RWPE2 (cell line): ENCODE measurements at regions not wholly inside any gene's neighbourhood (a gene's known extent, or its start where the extent isn't known, plus 50 kb on each side); places are given as distances from the start of the nearest gene placed in this dataset.

Experiments used
- ATAC-seq: fragments of 200-7000 bp; cut with Tn5 transposase; 3 replicates; pipeline ENCODE4 v1.9.1; 2021; ENCODE audit warnings: low read depth
- DNase-seq: peaks from one replicate; pipeline ENCODE4 v3.0.0-alpha.2; 2020; ENCODE audit warnings: low spot score
- H3K27ac ChIP-seq: fragments of 450-650 bp; 2 replicates; pipeline ENCODE4 v1.5.1; 2017; ENCODE audit warnings: mild to moderate bottlenecking; ENCODE audit not compliant: poor library complexity, severe bottlenecking
- H3K27me3 ChIP-seq: fragments of 250-450 bp; sonication (Bioruptor Pico); 2 replicates; pipeline ENCODE4 v1.5.1; 2021; ENCODE audit warnings: mild to moderate bottlenecking, moderate library complexity; ENCODE audit not compliant: insufficient read depth, poor library complexity, severe bottlenecking
- H3K36me3 ChIP-seq: fragments of 250-450 bp; sonication (Bioruptor Pico); 2 replicates; pipeline ENCODE4 v1.5.1; 2020; ENCODE audit warnings: low read depth, mild to moderate bottlenecking, moderate library complexity
- H3K4me1 ChIP-seq: fragments of 250-450 bp; sonication (Bioruptor Pico); 2 replicates; pipeline ENCODE4 v1.5.1; 2021; ENCODE audit warnings: mild to moderate bottlenecking, moderate library complexity; ENCODE audit not compliant: insufficient read depth, poor library complexity, severe bottlenecking
- H3K4me3 ChIP-seq: fragments of 250-450 bp; sonication (Bioruptor Pico); 2 replicates; pipeline ENCODE4 v1.5.1; 2021; ENCODE audit warnings: mild to moderate bottlenecking, moderate library complexity; ENCODE audit not compliant: severe bottlenecking
- H3K9me3 ChIP-seq: fragments of 250-450 bp; sonication (Bioruptor Pico); 2 replicates; pipeline ENCODE4 v1.5.1; 2021; ENCODE audit warnings: mild to moderate bottlenecking, moderate library complexity; ENCODE audit not compliant: severe bottlenecking
- TF ChIP-seq, protein P1 (sequence below): fragments of 450-650 bp; IDR thresholded peaks from one replicate; pipeline ENCODE4 v1.5.1; 2017; ENCODE audit warnings: mild to moderate bottlenecking, moderate library complexity; ENCODE audit not compliant: poor library complexity, severe bottlenecking

DNA sequence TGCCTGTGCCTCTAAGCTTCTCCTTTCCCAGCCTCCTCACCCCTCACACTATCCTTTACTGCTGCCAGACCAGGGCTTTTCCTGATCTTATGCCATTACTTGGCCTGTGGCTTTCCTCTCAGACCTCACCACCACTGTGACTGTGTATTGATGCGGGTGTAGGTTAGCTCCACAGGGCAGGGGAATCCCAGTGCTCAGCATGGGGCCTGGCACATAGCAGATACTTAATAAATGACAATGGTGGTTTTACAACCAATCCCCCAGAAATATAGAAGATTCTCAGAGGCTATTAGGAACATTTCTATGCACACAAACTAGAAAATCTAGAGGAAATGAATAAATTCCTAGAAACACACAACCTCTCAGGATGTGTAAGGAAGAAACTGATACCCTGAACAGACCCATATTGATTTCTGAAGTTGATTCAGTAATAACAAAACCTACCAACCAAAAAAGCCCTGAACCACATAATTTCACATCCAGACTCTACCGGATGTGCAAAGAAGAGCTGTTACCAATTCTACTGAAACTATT, 129.6 kb upstream of the QRFPR start:
- Histone ChIP-seq H3K9me3 (no peaks in the 10 kb centered on the region), H3K27me3 (no peaks in the 10 kb centered on the region), H3K4me1 (no peaks in the 10 kb centered on the region), H3K36me3 (no peaks in the 10 kb centered on the region), H3K27ac (no peak overlapping the region), H3K4me3 (no peak overlapping the region)
- ATAC-seq (no peak), DNase-seq (no peak)
- TF ChIP-seq, protein P1, sequence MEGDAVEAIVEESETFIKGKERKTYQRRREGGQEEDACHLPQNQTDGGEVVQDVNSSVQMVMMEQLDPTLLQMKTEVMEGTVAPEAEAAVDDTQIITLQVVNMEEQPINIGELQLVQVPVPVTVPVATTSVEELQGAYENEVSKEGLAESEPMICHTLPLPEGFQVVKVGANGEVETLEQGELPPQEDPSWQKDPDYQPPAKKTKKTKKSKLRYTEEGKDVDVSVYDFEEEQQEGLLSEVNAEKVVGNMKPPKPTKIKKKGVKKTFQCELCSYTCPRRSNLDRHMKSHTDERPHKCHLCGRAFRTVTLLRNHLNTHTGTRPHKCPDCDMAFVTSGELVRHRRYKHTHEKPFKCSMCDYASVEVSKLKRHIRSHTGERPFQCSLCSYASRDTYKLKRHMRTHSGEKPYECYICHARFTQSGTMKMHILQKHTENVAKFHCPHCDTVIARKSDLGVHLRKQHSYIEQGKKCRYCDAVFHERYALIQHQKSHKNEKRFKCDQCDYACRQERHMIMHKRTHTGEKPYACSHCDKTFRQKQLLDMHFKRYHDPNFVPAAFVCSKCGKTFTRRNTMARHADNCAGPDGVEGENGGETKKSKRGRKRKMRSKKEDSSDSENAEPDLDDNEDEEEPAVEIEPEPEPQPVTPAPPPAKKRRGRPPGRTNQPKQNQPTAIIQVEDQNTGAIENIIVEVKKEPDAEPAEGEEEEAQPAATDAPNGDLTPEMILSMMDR: no peak

- Histone ChIP-seq H3K9me3 (no peaks in the 10 kb centered on the region), H3K36me3 (no peaks in the 10 kb centered on the region), H3K27ac (no peak overlapping the region), H3K4me3 (no peak overlapping the region), H3K4me1 (no peaks in the 10 kb centered on the region), H3K27me3 (no peaks in the 10 kb centered on the region)
- ATAC-seq (no peak), DNase-seq (no peak)
- TF ChIP-seq, protein P1: no peak
Observed at GRCh38 chr4:121485190-121485804, 104.5 kb upstream of the QRFPR start.

DNA sequence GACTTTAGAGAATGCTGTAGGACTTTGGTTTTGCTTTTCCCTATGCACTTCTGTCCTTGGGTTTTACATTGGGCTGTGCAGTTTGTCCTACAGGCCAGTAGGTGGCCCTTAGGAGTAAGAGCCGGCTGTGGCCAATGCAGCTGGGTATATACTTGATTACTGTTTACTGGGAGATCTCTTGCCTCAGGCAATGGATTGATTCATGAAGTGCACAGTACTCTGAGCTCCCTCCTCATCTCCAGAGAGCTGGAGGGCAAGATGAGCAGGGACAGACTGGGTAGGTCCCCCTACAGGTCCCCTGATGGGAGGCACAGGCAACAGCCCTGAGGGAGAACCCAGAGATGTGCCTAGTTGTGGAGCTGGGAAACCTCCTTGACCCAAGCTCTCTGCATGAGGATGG, 103.8 kb upstream of the QRFPR start:
- Histone ChIP-seq H3K9me3 (no peaks in the 10 kb centered on the region), H3K4me1 (no peaks in the 10 kb centered on the region), H3K27me3 (no peaks in the 10 kb centered on the region), H3K36me3 (no peaks in the 10 kb centered on the region), H3K27ac (no peak overlapping the region), H3K4me3 (no peak overlapping the region)
- DNase-seq: no peak
- TF ChIP-seq, protein P1: peak; percentile 71
- peak; percentile 82 for ATAC-seq

DNA sequence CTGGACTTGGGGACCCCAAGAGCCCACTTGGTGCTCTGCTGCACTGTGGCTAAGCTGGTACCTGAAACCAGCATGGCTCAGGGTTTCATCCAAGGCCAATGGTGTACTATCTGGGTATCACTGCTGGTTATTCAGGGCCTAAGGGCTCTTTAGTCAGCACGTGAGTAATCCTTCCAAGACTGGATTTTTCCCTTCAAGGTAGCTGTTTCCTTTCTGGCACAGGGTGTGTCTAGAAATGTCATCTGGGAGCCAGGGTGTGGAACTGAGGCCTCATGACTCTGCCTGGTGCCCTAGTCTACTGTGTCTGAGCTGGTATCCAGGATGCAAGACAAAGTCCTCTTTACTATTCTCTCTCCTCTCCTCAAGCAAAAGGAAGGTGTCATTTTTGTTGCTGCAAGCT, 99.0 kb upstream of the QRFPR start:
- DNase-seq (no peak), ATAC-seq (peak; percentile 84)
- no peaks in the 10 kb centered on the region for H3K27me3 ChIP-seq
- no peak overlapping the region for H3K4me3 ChIP-seq
- no peaks in the 10 kb centered on the region for H3K4me1 ChIP-seq
- H3K36me3 ChIP-seq: no peaks in the 10 kb centered on the region
- no peaks in the 10 kb centered on the region for H3K9me3 ChIP-seq
- TF ChIP-seq, protein P1: no peak
- H3K27ac ChIP-seq: no peak overlapping the region

DNA sequence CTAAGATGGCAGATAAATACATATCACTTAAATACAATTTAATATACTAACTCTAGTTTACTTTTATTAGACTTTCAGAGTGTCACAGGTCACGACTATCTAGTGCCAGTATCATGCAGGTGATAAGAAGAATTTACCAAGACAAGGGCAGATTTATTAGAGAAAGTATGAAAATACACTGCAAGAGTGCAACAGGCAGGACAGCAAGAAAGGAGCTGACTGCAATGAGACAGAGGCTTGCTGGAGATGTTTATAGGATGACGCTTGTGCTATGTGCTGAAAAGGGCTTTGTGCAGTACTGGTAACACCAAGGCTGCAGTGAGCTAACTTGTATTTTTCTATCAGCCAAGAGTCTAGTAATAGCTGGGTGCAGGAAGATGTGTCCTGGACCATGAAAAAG, 96.7 kb upstream of the QRFPR start:
- ATAC-seq (no peak), DNase-seq (no peak)
- Histone ChIP-seq H3K27ac (no peak overlapping the region), H3K36me3 (no peaks in the 10 kb centered on the region), H3K27me3 (no peaks in the 10 kb centered on the region), H3K4me3 (no peak overlapping the region), H3K9me3 (no peaks in the 10 kb centered on the region), H3K4me1 (no peaks in the 10 kb centered on the region)
- TF ChIP-seq, protein P1: no peak
